ENCODE measurements at regions not wholly inside any gene's neighbourhood (a gene's known extent, or its start where the extent isn't known, plus 50 kb on each side); places are given as distances from the start of the nearest gene placed in this dataset.

DNA sequence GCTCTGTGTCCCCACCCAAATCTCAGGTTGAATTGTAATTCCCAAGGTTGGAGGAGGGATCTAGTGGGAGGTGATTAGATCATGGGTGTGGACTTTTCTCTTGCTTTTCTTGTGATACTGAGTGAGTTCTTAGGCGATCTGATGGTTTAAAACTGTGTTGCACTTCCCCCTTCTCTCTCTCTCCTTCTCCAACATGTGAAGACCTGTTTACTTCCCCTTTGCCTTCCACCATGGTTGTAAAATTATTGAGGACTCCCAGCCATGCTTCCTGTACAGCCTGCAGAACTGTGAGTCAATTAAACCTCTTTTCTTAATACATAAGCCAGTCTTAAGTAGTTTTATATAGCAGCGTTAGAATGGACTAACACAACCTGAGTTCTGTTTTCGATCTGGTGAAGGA lies 738.2 kb downstream of the ARAP2 start:
- DNase-seq: no peak

GRCh38 chr4:35511851-35512250 lies 732.5 kb downstream of the ARAP2 start:
- DNase-seq: peak; percentile 23

GRCh38 chr4:35516102-35516501 lies 728.2 kb downstream of the ARAP2 start:
- peak; percentile 41 for DNase-seq

GRCh38 chr4:35520059-35520458 lies 724.3 kb downstream of the ARAP2 start:
- DNase-seq: peak; percentile 87

DNA sequence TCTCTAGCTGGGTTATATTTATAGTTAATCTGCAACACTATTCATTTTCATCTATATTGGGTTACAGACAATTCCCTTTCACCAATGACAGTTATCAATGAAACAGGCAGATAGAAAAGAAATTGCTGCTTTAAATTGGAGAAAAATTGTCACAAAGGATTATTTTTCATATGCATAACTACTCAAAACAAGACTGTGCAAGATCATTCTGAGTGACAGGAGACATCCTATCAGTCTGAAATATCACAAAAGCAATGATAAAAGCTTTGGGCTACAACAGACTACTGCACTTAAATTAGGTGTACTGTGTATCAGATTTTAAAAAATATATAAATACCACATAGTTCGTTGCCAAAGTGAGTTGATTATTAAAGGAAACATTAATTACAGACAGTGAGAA lies 722.6 kb downstream of the ARAP2 start:
- no peak for DNase-seq

DNA sequence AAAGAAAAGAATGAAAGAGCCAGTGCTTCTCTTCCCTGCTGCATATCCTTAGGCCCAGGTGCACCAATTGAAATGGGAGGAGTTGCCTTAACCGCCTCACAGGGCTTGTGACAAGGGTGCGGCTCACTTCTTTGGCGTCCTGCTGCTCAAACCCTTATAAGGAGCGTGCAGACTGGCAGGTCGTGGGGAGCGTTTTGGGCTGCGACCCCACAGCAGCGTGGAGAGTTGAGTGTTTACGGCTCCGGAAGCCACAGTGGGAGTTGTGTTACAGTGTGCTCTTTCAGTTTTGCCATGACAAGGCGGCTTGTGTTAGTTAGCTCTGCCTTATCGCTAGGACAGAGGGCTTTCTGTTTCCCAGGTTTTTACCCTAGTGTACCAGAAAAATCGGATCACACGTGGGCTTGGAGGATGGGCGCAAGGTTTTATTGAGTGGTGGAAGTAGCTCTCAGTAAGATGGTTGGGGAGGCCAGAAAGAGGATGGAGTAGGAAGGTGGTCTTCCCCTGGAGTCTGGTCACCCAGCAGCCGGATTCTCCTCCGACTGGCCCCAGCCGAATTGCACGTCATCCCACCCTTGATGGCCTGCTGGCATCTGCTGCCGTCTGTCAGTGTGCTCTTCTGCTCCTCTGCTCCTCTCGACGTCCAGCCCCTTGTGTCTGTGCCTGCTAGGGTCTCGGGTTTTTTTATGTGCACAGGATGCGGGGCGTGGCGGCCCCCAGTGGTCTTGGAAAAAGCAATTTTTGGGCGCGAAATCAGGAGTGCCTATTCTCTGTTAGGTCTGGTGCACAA lies 718.9 kb downstream of the ARAP2 start:
- DNase-seq: peak; percentile 93

- DNase-seq: no peak
Measured at GRCh38 chr4:35526456-35526855, 717.9 kb downstream of the ARAP2 start.

- DNase-seq: no peak
Measured at GRCh38 chr4:35534962-35535361, 709.4 kb downstream of the ARAP2 start.

GRCh38 chr4:35538807-35539206 lies 705.5 kb downstream of the ARAP2 start:
- DNase-seq: no peak

GRCh38 chr4:35539404-35540055 lies 704.8 kb downstream of the ARAP2 start:
- no peak for DNase-seq

DNA sequence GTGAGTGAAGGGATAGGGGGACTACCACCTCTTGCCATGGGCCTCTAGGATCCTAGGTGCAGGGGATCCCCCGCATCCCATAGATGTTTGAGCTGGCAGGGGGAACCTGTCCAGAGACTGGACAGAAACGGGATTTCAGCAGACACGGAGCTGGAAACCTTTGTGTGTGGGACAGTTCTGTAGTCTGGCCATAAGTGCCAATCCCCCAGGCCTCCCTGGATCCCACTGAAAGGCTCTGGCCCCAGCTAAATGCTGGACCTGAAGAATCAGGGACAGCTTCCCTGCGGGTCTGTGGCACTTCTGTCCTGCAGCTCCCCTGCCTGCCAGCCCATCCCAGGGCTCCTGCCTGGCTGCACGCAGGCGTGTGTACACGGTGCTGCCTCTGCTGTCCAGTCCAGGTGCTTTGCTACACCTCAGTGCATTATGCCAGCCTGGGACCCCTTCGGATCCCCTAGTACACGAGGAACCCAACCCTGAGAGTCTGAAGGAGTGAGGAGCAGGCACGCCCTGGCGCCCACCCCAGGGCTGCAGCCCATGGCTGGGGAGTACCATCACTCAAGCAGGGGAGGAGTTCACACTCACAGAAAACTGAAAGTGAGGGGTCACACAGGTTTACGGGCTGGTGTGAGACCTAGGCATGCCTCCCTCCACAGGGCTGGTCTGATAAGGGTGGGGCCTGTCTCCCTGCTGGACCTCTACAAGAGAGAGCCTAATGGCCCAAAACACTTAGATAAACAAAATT lies 703.0 kb downstream of the ARAP2 start:
- no peak for DNase-seq

GRCh38 chr4:35541888-35542213 lies 702.5 kb downstream of the ARAP2 start:
- DNase-seq: no peak

DNA sequence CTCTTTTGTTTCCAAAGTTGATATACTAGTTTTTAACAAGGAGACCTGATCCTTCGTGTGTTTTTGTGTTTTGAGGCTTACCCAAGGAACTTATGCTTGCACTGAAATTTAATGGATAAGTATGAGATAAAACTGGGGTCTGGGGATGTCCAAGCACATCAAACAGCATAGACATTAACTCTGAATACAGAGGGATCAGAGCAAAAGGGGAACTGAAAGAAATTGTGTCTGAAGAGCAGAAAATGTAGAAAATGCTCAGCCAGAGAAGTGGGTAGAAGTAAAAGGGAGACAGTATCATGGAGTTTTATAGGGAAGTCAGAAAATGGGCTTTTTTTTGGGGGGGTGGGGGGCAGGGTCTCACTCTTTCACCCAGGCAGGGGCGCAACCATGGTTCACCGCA lies 695.4 kb downstream of the ARAP2 start:
- no peak for DNase-seq

DNA sequence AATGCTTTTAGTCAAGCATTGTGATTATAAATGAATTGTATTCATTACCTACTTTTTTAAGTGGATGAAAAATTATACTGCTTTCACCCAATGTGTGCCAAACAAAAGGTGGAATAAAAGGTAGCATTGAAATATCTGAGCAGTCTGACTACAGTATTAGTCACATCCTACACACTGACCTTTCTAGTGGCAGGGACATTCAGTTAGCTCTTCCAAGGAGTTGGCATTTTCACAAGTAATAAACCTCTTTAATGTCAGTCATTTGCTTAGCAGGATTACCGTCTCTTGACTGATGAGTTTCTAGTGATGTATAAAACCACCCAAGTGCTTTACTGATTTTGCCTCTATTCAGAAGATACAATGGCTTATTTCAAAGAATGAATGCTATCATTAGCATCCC lies 687.9 kb downstream of the ARAP2 start:
- DNase-seq: no peak

DNA sequence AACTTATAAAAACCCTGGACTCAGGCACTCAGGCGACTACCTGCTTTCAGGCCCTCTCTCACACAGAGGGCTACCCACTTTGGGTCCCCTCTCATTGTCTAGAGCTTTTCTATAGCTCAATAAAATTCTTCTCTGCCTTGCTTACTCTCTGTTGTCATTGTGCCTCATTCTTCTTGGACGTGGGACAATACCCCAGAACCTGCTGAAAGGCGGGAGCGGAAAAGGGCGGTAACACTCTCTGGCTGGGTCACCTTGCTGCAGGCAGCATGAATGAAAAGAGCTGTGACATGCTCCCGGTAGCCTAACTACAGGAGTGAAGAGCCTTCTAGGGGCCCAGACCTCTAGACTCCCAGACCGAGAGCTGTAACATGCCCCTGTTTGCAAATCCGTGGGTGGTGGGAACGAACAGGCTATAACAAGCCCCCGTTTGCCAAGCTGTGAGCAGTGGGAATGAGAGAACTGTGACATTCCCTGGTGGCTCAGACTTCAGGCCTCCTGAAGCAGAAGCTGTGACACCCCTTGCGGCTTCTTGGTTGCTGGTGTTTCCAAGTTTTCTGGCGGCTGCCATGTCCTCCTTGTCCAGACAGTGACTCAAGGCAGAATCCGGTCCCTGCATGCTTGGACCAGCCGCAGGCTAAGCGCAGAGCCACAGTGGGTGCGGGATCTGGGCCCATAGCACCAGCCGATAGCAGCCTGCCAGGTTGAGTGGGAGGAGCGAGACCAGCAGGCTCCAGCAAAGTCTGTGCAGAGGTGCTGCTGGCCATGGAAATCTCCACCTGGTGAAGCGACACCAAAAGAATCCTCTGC lies 684.6 kb downstream of the ARAP2 start:
- peak; percentile 1 for DNase-seq

DNA sequence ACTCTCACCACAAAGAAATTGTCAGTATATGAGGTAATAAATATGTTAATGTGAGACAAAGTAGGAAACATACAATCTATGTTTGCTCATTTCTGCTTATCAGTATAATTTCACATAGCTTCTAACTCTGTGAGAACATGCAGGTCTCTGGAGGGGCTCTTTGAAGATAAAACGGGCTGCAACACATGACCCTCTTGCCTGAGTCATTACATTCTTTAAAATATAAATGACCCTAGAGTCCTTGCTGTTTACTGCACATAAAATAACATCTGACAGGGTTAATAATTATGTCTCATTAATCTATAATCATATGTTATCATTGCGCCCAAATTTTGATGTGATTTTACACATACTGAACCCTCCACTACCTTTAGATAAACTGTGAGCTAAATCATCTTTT lies 681.5 kb downstream of the ARAP2 start:
- DNase-seq: no peak

GRCh38 chr4:35565640-35566039 lies 678.7 kb downstream of the ARAP2 start:
- DNase-seq: no peak

GRCh38 chr4:35591035-35591434 lies 653.3 kb downstream of the ARAP2 start:
- no peak for DNase-seq

GRCh38 chr4:35604252-35604651 lies 640.1 kb downstream of the ARAP2 start:
- DNase-seq: no peak

DNA sequence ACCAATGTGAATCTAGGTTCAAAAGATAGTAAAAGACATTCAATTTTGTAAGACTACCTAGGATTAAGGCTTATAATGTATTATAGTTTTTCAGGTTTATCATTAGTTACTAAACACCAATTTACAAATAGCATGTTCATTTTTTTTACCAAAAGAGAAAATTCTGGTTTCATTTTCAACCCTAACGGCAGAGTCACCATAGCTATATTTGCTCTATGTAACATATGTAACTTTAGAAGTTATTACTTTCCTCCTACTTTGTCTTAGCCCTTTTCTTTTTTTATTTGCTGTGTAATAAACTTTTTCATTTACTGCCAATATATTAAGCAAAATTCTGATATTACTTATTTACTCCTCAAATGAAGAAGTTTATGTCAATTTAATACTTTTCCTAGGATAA lies 639.6 kb downstream of the ARAP2 start:
- no peak for DNase-seq

DNA sequence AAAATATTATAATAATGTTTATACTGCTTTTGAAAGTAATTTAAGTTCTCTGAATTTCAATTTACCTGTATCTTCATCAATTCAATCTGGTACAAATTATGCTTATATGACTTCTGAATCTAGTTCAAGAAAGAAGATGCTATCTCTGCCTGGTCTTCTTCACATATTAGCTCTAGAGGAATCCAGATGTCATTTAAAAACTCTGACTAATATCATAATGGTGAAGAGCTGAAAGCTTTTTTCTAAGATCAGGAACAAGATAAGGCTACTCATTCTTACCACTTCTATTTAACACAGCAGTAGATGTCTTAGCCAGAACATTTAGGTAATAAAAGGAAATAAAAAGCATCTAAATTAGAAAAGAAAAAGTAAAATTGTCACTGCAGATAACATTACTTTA lies 636.1 kb downstream of the ARAP2 start:
- DNase-seq: no peak

GRCh38 chr4:35614120-35614519 lies 630.2 kb downstream of the ARAP2 start:
- DNase-seq: no peak

GRCh38 chr4:35639929-35640328 lies 604.4 kb downstream of the ARAP2 start:
- no peak for DNase-seq

Data from NCI-H69 (cell line).